ENCODE measurements at regions not wholly inside any gene's neighbourhood (a gene's known extent, or its start where the extent isn't known, plus 50 kb on each side); places are given as distances from the start of the nearest gene placed in this dataset.

DNA sequence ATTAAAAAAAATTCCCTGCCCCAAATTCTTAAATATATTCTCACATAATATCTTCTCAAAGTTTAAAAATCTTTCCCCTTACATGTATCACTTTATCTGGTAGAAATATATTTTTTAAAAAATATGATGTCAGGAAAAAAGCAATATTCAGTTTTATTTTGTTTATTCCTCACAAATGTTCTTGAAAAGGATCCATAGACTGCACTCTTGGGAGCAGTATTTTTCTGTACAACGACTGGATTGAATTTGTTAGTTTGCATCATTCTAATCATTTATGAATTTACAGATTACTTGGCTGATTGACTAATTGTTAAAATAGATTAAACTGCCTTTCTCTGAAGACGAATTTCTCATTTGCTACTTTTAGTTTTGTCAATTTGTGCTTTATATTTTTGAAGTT lies 468.1 kb upstream of the NOVA1 start:
- TF ChIP-seq FOXM1 (IDR thresholded peaks at IDR 0.05; ENCODE audit: borderline replicate concordance) (no peak), ELF4 (IDR thresholded peaks at IDR 0.05) (no peak), L3MBTL2 (conservative IDR thresholded peaks at IDR 0.05) (no peak), CTBP1 (IDR thresholded peaks at IDR 0.05; ENCODE audit: borderline replicate concordance) (no peak), SP1 (IDR thresholded peaks at IDR 0.05) (no peak), ARNT (IDR thresholded peaks at IDR 0.05) (no peak), LEF1 (IDR thresholded peaks at IDR 0.05; ENCODE audit: borderline replicate concordance) (no peak)
- POLR2A ChIA-PET, result no interaction called here
- DNase-seq (ENCODE audit: extremely low spot score), result no peak
- CTCF ChIA-PET, result no interaction called here

GRCh38 chr14:27067961-27068360 lies 470.1 kb upstream of the NOVA1 start:
- ChIA-PET POLR2A (no interaction called here), CTCF (no interaction called here)
- DNase-seq (ENCODE audit: extremely low spot score), result no peak
- TF ChIP-seq NFRKB (IDR thresholded peaks at IDR 0.05) (no peak), SP1 (IDR thresholded peaks at IDR 0.05) (no peak), HDGF (IDR thresholded peaks at IDR 0.05; ENCODE audit: borderline replicate concordance) (no peak), FOXK2 (IDR thresholded peaks at IDR 0.05) (no peak), CTBP1 (IDR thresholded peaks at IDR 0.05; ENCODE audit: borderline replicate concordance) (no peak), BHLHE40 (IDR thresholded peaks at IDR 0.05; ENCODE audit: borderline replicate concordance) (no peak), TARDBP (IDR thresholded peaks at IDR 0.05) (no peak), ARNT (IDR thresholded peaks at IDR 0.05) (no peak), ZNF384 (IDR thresholded peaks at IDR 0.05) (no peak), SUZ12 (IDR thresholded peaks at IDR 0.05) (no peak), ELF4 (IDR thresholded peaks at IDR 0.05) (no peak), LEF1 (IDR thresholded peaks at IDR 0.05; ENCODE audit: borderline replicate concordance) (no peak), FOXM1 (IDR thresholded peaks at IDR 0.05; ENCODE audit: borderline replicate concordance) (no peak), L3MBTL2 (conservative IDR thresholded peaks at IDR 0.05) (no peak), FOXA1 (IDR thresholded peaks at IDR 0.05) (no peak)
- TF ChIP-seq, protein P1, sequence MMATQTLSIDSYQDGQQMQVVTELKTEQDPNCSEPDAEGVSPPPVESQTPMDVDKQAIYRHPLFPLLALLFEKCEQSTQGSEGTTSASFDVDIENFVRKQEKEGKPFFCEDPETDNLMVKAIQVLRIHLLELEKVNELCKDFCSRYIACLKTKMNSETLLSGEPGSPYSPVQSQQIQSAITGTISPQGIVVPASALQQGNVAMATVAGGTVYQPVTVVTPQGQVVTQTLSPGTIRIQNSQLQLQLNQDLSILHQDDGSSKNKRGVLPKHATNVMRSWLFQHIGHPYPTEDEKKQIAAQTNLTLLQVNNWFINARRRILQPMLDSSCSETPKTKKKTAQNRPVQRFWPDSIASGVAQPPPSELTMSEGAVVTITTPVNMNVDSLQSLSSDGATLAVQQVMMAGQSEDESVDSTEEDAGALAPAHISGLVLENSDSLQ (IDR thresholded peaks at IDR 0.05), result no peak

DNA sequence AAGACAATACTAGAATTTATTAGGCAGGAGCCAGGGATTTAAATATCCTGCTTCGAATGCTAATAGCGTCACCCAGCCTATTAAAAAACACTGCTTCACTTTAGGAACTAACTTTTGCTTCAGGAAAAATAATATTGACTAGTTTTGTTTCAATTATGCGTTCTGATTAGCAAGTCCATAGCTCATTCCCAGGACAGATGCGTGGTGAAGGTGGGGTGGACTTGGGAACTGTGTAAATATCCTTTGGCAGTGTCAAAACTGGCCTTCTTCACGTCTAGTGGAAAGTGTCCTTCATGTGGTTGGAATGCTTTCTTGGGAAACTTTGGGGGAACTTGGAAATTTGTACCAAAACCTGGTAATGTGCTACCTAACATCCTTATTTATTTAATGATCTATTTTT lies 474.8 kb upstream of the NOVA1 start:
- no peak for DNase-seq (ENCODE audit: extremely low spot score)
- TF ChIP-seq BHLHE40 (IDR thresholded peaks at IDR 0.05; ENCODE audit: borderline replicate concordance), result no peak
- TF ChIP-seq ELF4 (IDR thresholded peaks at IDR 0.05), result no peak
- TF ChIP-seq CTBP1 (IDR thresholded peaks at IDR 0.05; ENCODE audit: borderline replicate concordance), result no peak
- no peak for TF ChIP-seq FOXM1 (IDR thresholded peaks at IDR 0.05; ENCODE audit: borderline replicate concordance)
- TF ChIP-seq, protein P1 (IDR thresholded peaks at IDR 0.05), result no peak
- no peak for TF ChIP-seq L3MBTL2 (conservative IDR thresholded peaks at IDR 0.05)
- TF ChIP-seq FOXA1 (IDR thresholded peaks at IDR 0.05), result no peak
- TF ChIP-seq FOXK2 (IDR thresholded peaks at IDR 0.05), result no peak
- TF ChIP-seq NFRKB (IDR thresholded peaks at IDR 0.05), result no peak
- TF ChIP-seq SP1 (IDR thresholded peaks at IDR 0.05), result no peak
- TF ChIP-seq LEF1 (IDR thresholded peaks at IDR 0.05; ENCODE audit: borderline replicate concordance), result no peak
- no peak for TF ChIP-seq ZNF384 (IDR thresholded peaks at IDR 0.05)
- no peak for TF ChIP-seq SUZ12 (IDR thresholded peaks at IDR 0.05)
- TF ChIP-seq TARDBP (IDR thresholded peaks at IDR 0.05), result no peak
- TF ChIP-seq HDGF (IDR thresholded peaks at IDR 0.05; ENCODE audit: borderline replicate concordance), result no peak
- TF ChIP-seq ARNT (IDR thresholded peaks at IDR 0.05), result no peak
- ChIA-PET POLR2A (no interaction called here), CTCF (no interaction called here)

GRCh38 chr14:27075503-27075902 lies 477.7 kb upstream of the NOVA1 start:
- no peak for TF ChIP-seq TARDBP (IDR thresholded peaks at IDR 0.05)
- TF ChIP-seq SP1 (IDR thresholded peaks at IDR 0.05), result no peak
- ChIA-PET CTCF (no interaction called here), POLR2A (no interaction called here)
- no peak for DNase-seq (ENCODE audit: extremely low spot score)

- CTCF ChIA-PET, result no interaction called here
- no peak for DNase-seq (ENCODE audit: extremely low spot score)
- no peak for TF ChIP-seq SP1 (IDR thresholded peaks at IDR 0.05)
- POLR2A ChIA-PET, result no interaction called here
Observed at GRCh38 chr14:27077214-27077613, 479.4 kb upstream of the NOVA1 start.

- TF ChIP-seq CTBP1 (IDR thresholded peaks at IDR 0.05; ENCODE audit: borderline replicate concordance) (no peak), FOXA1 (IDR thresholded peaks at IDR 0.05) (no peak), SP1 (IDR thresholded peaks at IDR 0.05) (no peak), TARDBP (IDR thresholded peaks at IDR 0.05) (no peak), FOXK2 (IDR thresholded peaks at IDR 0.05) (no peak), L3MBTL2 (conservative IDR thresholded peaks at IDR 0.05) (no peak), FOXM1 (IDR thresholded peaks at IDR 0.05; ENCODE audit: borderline replicate concordance) (no peak), ARNT (IDR thresholded peaks at IDR 0.05) (no peak), LEF1 (IDR thresholded peaks at IDR 0.05; ENCODE audit: borderline replicate concordance) (no peak), HDGF (IDR thresholded peaks at IDR 0.05; ENCODE audit: borderline replicate concordance) (no peak), SUZ12 (IDR thresholded peaks at IDR 0.05) (no peak), BHLHE40 (IDR thresholded peaks at IDR 0.05; ENCODE audit: borderline replicate concordance) (no peak)
- TF ChIP-seq, protein P1 (IDR thresholded peaks at IDR 0.05), result no peak
- no peak for DNase-seq (ENCODE audit: extremely low spot score)
- POLR2A ChIA-PET, result no interaction called here
- CTCF ChIA-PET, result no interaction called here
Observed at GRCh38 chr14:27077710-27078109, 479.9 kb upstream of the NOVA1 start.

DNA sequence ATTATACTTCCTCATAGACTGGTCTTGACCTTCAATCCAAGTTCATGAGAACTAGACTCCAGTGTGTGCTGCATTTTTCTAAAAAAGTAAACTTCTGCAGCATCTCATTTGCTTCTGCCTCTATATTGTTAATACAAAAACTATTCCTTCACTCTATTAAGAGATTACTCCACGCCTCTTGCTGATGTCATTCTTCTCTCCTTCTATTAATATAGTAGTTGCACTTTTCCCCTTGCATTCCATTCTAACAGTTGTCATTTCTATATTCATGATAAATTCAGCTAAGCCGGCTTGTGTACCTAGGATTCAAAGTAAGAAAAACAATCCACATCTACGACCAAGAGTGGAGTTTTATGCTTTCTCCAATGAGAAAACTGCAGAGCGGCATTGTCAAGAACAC lies 480.4 kb upstream of the NOVA1 start:
- ChIA-PET CTCF (no interaction called here), POLR2A (no interaction called here)
- DNase-seq (ENCODE audit: extremely low spot score), result no peak
- TF ChIP-seq BHLHE40 (IDR thresholded peaks at IDR 0.05; ENCODE audit: borderline replicate concordance) (no peak), FOXK2 (IDR thresholded peaks at IDR 0.05) (no peak), TARDBP (IDR thresholded peaks at IDR 0.05) (no peak), NFRKB (IDR thresholded peaks at IDR 0.05) (no peak), LEF1 (IDR thresholded peaks at IDR 0.05; ENCODE audit: borderline replicate concordance) (no peak), FOXA1 (IDR thresholded peaks at IDR 0.05) (no peak), SUZ12 (IDR thresholded peaks at IDR 0.05) (no peak), CTBP1 (IDR thresholded peaks at IDR 0.05; ENCODE audit: borderline replicate concordance) (no peak), L3MBTL2 (conservative IDR thresholded peaks at IDR 0.05) (no peak), ELF4 (IDR thresholded peaks at IDR 0.05) (no peak), ARNT (IDR thresholded peaks at IDR 0.05) (no peak), ZNF384 (IDR thresholded peaks at IDR 0.05) (no peak)

All from HEK293T (cell line).